SH-SY5Y (cell line): ENCODE measurements at regions not wholly inside any gene's neighbourhood (a gene's known extent, or its start where the extent isn't known, plus 50 kb on each side); places are given as distances from the start of the nearest gene placed in this dataset.

Experiments
- GATA2 ChIP-seq: IDR thresholded peaks from 2 replicates; pipeline ENCODE4 v1.6.1; 2011; ENCODE audit warnings: mild to moderate bottlenecking, low read depth, low read length
- GATA3 ChIP-seq: IDR thresholded peaks from 2 replicates; pipeline ENCODE4 v1.6.1; 2011; ENCODE audit warnings: low read depth, mild to moderate bottlenecking, low read length, moderate library complexity

- no peak for TF ChIP-seq GATA3
- peak; percentile 78 for TF ChIP-seq GATA2
Observed at GRCh38 chr21:17334484-17334883, 178.4 kb upstream of the CXADR start.

DNA sequence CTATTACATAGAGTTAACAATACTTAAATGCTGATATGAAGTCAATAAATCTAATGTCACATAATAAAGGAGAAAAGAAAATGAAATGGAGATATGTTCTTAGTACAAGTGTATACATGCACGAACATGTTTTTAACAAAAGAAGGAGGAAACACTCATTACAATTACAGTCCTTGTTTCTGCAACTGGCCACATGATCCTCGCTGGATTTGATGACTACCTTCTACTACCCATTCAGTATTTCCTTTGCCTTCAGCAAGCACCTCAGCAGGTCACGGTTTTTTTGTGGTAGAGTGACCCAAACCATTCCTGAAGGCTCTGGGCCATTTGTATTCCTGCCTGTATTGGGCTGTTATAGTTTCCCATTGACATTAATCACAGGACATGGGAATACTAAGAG, 172.8 kb upstream of the CXADR start:
- TF ChIP-seq GATA3 (no peak), GATA2 (no peak)

- no peak for TF ChIP-seq GATA3
- no peak for TF ChIP-seq GATA2
Observed at GRCh38 chr21:17343055-17343454, 169.8 kb upstream of the CXADR start.

DNA sequence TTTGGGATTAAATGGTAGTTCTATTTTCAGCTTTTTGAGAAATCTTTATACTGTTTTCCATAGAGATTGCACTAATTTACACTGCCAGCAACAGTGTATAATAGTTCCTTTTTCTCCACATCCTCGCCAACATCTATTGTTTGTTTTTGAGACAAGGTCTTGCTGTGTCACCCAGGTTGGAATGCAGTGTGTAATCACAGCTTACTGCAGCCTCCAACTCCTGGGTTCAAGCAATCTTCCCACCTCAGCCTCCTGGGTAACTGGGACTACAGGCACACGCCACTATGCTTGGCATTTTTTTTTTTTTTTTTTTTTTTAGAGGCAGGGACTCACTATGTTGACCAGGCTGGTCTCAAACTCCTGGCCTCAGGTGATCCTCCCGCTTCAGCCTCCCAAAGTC, 164.5 kb upstream of the CXADR start:
- no peak for TF ChIP-seq GATA2
- TF ChIP-seq GATA3, result no peak

- TF ChIP-seq GATA2 (no peak), GATA3 (no peak)
Observed at GRCh38 chr21:17348849-17349248, 164.0 kb upstream of the CXADR start.

DNA sequence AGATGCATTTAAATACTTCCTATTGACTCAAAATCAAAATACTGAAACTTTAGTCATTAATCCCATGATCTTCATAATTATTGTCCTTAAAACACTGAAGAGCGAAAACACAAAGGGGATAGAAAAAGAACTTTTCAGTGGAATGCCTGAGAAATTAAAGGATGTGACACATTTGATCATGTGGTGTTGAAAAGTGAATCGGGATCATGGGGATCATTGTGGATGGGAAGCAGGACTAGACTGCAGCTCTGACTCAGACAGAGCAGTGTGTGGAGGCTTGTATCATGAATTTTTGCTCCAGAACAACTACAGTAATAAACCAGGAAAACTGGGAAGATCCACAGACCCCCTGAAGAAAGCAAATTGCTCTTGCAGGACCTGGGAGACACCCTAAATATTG, 161.1 kb upstream of the CXADR start:
- TF ChIP-seq GATA3 (no peak), GATA2 (no peak)

DNA sequence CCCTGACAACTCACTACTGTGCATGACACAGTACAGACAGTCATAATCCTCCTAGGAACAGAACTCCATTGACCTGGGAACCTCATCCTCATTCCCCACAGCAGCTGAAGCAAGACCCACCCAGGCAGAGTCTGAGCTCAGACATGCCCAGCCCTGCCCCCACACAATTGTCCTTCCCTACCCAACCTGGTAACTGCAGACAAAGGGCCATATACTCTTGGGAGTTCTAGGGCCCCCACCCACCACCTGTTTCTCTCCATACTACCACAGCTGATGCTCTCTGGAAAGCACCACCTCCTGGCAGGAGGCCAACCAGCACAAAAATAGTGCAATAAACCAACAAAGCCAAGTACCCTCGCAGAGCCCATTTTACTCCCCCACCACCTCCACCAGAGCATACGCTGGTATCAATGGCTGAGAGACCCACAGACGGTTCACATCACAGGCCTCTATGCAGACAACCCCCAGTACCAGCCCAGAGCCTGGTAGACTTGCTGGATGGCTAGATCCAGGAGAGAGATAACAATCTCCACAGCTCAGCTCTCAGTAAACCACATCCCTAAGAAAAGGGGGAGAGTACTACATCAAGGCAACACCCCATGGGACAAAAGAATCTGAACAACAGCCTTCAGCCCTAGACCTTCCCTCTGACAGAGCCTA, 159.7 kb upstream of the CXADR start:
- peak; percentile 23; the same call in 1 of the 2 replicates for TF ChIP-seq GATA3
- TF ChIP-seq GATA2, result peak; percentile 68

GRCh38 chr21:17359781-17360180, 153.1 kb upstream of the CXADR start:
- TF ChIP-seq GATA2, result no peak
- no peak for TF ChIP-seq GATA3

DNA sequence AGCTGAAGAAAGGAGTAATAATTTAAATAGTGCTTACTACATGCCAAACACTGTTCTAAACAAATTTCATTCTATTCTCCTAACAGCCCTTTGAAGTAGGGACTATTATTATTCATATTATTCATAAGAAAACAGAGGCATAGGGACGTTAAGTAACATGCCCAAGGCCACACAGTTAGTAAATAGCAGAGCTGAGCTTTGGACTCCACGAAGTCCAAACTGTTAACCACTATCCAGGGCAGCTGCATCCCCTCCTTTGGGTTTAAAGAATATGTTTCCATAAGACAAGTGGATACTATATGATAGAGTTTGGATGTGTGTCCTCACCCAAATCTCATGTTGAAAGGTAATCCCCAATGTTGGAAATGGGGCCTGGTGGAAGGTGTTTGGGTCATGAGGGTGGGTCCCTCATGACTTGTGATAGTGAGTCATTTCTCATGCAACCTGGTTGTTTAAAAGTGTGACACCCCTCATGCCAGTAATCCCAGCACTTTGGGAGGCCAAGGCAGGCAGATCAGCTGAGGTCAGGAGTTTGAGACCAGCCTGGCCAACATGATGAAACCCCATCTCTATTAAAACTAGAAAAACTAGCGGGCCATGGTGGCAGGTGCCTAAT, 144.0 kb upstream of the CXADR start:
- TF ChIP-seq GATA3 (no peak), GATA2 (no peak)

DNA sequence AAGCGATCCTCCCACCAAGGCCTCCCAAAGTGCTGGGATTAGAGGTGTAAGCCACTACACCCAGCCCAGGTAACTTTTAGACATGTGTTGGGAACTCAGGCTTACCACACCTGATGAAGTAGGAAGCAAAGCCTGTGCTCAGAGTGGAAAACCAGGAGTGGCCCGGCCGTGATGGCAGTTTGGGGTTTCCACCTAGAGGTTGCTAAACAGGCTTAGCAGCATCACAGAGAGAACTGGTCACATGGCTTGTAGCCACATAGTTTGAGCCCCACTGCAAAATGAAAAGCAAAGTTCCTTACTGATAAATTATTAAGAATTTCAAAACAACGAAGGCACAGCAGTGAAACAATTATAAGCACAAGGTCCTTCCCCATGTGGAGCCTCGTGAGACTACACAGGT, 142.6 kb upstream of the CXADR start:
- TF ChIP-seq GATA2, result no peak

GRCh38 chr21:17370916-17371315, 141.9 kb upstream of the CXADR start:
- TF ChIP-seq GATA3, result no peak
- TF ChIP-seq GATA2, result no peak

GRCh38 chr21:17371450-17371849, 141.4 kb upstream of the CXADR start:
- TF ChIP-seq GATA3 (no peak), GATA2 (no peak)

- TF ChIP-seq GATA2 (no peak), GATA3 (no peak)
Observed at GRCh38 chr21:17372200-17372599, 140.6 kb upstream of the CXADR start.

- TF ChIP-seq GATA2 (no peak), GATA3 (no peak)
Observed at GRCh38 chr21:17386498-17386897, 126.3 kb upstream of the CXADR start.

DNA sequence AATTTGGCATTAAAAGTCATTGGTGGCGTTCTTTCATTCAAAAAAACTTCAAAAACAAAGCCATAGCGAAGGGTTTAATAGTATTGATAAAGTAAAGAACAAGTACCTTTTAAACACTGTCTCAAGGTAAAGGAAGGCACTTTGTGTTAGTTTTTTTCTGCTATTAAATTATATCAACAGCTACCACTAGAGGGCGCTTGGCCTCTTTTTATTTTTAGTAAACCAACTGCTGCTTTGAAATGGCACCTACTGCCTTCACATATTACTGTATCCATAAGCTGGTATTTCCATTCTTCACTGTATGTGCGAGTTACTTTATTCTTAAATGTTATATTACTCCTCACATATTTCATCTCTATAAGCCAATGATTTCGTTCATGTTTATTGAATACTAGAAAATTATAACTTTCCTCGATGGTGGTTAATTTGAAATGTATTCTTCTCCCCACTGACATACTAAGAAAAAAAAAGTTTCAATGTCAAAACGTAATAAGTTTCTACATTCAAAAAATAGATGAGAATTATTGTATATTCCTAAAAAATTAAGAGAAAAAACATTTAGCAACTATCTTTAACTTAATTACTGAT, 125.7 kb upstream of the CXADR start:
- no peak for TF ChIP-seq GATA2
- no peak for TF ChIP-seq GATA3

DNA sequence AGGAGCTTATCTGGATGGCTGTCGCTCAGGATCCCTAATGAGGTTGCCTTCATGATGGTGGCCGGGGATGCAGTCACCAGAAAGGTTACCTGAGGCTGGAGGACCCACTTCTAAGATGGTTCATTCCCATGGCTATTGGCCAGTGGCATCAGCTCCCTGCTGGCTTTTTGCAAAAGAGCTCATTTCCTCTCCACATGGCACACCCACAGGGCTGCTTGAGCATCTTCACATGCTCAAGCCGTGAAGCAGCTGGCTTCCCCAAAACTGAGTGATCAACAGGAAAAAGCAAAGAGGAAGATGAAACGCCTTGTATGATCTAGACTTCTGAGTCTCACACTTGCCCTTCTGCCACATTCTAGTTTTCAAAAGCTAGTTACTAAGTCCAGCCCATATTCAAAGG, 124.6 kb upstream of the CXADR start:
- TF ChIP-seq GATA2 (no peak), GATA3 (no peak)
